Fibroblast of the aortic adventitia (primary cell): ENCODE measurements at regions not wholly inside any gene's neighbourhood (a gene's known extent, or its start where the extent isn't known, plus 50 kb on each side); places are given as distances from the start of the nearest gene placed in this dataset.

Source experiments
- DNase-seq: peaks from one replicate; pipeline ENCODE4 v3.0.0-alpha.2; 2010; ENCODE audit warnings: low read depth
- H3K4me3 ChIP-seq: 2 replicates; pipeline ENCODE4 v1.5.1; 2011; ENCODE audit warnings: low read depth, mild to moderate bottlenecking, control low read depth, low read length, moderate library complexity
- TF ChIP-seq, protein P1 (sequence below): IDR thresholded peaks from 2 replicates; pipeline ENCODE4 v1.5.1; 2011; ENCODE audit warnings: mild to moderate bottlenecking, low read length, control low read depth, inconsistent platforms; ENCODE audit not compliant: insufficient read depth

DNA sequence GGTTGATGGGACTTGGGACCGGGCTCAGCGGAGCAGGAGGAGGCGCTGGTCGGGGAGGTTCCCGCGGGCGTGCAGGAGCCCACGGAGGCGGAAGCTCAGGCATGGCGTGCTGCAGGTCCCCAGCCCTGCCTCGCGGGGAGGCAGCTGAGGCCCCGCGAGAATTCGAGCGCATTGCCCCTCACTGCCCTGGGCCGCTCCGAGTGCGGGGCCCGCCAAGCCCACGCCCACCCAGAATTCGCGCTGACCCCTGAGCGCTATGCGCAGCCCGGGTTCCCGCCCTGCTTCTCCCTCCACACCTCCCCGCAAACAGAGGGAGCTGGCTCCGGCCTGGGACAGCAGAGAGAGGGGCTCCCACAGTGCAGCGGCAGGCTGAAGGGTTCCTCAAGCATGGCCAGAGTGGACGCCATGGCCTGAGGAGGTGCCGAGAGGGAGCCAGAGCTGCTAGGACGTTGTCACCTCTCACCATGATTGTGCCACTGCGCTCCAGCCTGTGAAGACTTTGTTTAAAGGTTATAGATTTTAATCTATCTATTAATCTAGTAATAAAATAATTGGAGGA, 357.2 kb upstream of the RGPD4 start:
- TF ChIP-seq, protein P1, sequence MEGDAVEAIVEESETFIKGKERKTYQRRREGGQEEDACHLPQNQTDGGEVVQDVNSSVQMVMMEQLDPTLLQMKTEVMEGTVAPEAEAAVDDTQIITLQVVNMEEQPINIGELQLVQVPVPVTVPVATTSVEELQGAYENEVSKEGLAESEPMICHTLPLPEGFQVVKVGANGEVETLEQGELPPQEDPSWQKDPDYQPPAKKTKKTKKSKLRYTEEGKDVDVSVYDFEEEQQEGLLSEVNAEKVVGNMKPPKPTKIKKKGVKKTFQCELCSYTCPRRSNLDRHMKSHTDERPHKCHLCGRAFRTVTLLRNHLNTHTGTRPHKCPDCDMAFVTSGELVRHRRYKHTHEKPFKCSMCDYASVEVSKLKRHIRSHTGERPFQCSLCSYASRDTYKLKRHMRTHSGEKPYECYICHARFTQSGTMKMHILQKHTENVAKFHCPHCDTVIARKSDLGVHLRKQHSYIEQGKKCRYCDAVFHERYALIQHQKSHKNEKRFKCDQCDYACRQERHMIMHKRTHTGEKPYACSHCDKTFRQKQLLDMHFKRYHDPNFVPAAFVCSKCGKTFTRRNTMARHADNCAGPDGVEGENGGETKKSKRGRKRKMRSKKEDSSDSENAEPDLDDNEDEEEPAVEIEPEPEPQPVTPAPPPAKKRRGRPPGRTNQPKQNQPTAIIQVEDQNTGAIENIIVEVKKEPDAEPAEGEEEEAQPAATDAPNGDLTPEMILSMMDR: no peak
- DNase-seq: no peak
- H3K4me3 ChIP-seq: no peak overlapping the region

DNA sequence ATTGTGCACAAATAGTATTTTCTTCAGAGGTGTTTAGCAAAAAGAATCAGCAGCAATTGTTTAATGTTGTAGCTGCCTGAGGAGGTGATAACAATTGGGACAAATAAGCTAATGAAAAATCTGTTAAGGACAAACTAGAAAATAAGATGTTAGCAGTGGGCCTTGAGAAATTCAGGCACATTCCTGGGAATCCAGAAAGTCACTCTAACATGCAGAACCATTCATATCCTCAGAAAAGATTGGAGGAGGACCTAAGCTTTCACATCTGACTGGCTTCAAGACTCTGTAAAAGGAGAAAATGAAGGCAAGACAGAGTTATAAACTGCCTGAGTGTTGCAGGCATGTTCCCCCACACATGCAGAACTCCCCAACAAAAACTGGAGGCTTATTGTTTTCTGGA, 353.5 kb upstream of the RGPD4 start:
- DNase-seq: no peak
- TF ChIP-seq, protein P1: no peak
- H3K4me3 ChIP-seq: no peak overlapping the region

DNA sequence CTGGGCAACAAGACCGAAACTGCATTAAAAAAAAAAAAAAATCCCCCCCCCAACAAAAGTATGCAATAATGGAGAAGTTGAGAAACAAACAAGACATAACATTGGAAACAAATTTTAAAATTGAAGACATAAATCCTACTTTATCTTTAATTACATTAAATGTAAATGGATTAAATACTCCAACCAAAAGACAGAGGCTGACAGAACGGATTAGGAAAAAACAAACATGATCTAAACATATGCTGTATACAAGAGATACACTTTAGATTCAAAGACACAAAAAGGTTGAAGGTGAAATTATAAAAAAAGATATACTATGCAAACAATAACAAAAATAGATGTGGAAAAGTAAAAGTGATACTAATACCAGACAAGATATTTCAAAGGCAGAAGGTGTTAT, 350.8 kb upstream of the RGPD4 start:
- H3K4me3 ChIP-seq: no peak overlapping the region
- TF ChIP-seq, protein P1: no peak
- DNase-seq: no peak

DNA sequence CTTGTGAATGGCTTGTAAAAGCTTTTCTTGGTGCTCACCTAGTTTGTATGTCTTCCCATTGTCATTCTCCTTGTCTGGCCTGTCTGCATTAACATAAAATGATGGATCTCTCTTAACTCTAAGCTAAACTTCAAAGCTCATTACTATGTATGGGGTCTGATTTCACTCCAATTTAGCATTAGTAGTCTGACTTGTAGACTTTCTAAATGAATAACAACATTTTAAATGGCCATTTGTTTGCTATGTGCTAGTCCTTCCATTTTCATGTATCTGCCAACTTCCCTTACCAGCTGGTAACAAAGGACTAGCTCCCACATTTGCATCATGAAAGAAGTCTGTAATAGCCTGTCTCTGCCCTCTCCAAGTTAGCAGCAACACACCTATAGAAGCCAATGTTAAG, 324.2 kb upstream of the RGPD4 start:
- no peak for DNase-seq
- TF ChIP-seq, protein P1: no peak

DNA sequence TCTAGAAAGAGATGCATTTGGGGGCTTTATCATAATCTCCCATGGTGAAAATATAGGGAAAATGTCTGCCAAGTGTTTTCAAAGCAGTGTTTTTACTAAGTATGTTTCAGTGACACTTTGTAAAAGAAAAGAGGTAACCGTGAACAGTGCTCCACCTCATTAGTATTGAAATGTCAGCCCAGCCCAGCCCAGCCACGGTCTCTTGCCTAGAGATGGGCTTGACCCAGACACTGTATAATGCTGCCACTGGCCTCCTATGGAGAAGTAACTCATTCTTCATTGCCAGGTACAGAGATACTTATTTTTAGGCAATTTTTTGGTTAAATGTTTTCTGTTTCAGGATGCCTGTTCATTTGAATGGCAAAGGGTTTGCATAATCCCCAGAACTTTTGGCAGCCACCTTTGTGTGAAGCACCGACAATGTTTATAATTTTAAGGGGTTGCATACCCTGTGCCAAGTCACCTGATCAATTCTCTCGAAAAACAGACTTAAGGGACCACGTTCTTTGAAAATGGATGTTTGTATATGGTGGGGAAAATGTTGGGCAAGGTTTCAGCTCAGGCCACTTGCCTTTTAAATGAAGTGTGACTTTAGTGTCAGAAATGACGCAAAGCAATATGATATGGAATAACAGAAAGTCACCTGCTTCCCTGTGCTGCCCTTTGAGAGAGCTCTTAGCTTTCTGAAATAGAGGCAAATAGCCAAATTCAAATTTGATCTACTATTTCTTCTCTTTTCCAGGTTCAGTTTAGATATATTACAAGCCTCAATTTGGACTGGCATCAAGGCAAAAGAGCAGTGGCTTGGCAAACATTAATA, 314.5 kb upstream of the RGPD4 start:
- TF ChIP-seq, protein P1: no peak
- H3K4me3 ChIP-seq: no peak overlapping the region
- no peak for DNase-seq

More for the DNA sequence above, 324.2 kb upstream of the RGPD4 start:
- no peak overlapping the region for H3K4me3 ChIP-seq

DNA sequence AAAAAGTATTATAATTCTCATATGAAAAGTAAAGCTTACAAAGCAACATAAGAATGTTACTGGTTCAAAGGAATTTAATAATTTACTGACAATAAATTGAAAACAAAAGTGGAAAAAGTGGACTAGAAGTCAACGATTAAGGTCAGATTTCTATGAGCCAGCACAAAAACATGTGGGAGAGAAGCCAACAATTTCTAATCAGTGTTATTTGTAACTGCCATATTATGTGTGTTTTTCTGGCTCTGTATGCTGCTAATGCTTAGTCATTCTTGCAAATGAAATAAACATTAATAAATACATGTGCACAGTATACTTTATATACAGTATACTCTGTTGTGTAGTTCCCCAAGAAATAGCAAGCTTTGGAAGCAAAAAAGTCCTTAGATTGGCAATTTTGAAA, 301.3 kb upstream of the RGPD4 start:
- TF ChIP-seq, protein P1: no peak
- peak; percentile 42 for DNase-seq
- H3K4me3 ChIP-seq: no peak overlapping the region
